ENCODE measurements at regions not wholly inside any gene's neighbourhood (a gene's known extent, or its start where the extent isn't known, plus 50 kb on each side); places are given as distances from the start of the nearest gene placed in this dataset.
"Not testable (repeated sequence)": the region's sequence is repeated elsewhere in the genome, so short reads cannot be mapped to it uniquely, and the experiment has no call there.

DNA sequence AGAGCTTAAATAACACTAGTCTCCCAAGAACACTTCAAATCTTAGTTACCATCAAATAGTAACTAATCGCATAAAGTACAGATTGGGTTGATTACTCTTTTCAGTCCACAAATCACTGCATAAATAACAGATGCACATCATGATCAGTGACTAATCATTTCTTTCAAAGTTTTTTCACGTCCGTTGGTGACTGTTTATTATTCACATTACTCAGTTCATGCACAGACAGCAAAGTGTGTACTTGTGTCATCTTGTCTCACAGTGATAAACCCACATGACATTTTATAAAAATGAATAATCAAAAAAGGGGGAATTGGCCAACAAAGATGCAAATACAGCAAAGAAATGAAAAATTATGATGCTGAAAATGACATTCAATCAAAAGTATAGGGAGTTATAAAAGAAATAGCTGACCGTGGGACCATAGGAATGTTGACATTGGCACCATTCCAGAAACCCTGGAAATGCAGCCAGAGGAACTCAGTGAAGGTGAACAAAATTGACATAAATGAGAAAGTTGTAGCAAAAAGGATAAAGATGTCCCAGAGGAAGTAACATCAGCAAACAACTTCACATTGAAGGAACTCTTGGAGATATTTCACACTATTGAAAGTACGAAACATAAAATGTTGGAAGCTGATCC is 161.5 kb downstream of the SOX3 start:
- no peak for DNase-seq (ENCODE audit: extremely low read depth in 1 of 2, low read depth in 1 of 2)

DNA sequence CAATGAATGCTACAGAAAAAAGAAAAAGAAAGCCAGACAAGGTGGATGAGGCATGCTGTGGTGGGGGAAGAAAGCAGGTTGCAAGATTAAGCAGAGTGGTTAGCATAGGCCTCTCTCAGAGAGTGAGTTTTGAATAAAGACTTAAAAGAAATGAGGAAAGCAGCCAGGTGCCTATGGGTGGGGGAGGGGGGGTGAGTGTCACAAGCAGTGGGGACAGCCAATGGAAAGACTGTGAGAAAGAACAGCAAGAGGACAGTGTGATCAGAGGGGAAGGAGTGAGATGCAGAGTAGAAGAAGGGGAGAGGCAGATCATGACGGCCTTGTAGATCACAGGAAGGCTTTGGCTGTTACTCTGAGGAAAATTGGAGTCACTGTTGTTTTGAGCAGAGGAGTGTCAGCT is 162.5 kb downstream of the SOX3 start:
- no peak for DNase-seq (ENCODE audit: extremely low read depth in 1 of 2, low read depth in 1 of 2)

GRCh38 chrX:140337263-140337662 is 167.6 kb downstream of the SOX3 start:
- no peak for DNase-seq (ENCODE audit: extremely low read depth in 1 of 2, low read depth in 1 of 2)

- no peak for DNase-seq (ENCODE audit: extremely low read depth in 1 of 2, low read depth in 1 of 2)
These were observed 186.6 kb downstream of the SOX3 start for GRCh38 chrX:140318296-140318695.

DNA sequence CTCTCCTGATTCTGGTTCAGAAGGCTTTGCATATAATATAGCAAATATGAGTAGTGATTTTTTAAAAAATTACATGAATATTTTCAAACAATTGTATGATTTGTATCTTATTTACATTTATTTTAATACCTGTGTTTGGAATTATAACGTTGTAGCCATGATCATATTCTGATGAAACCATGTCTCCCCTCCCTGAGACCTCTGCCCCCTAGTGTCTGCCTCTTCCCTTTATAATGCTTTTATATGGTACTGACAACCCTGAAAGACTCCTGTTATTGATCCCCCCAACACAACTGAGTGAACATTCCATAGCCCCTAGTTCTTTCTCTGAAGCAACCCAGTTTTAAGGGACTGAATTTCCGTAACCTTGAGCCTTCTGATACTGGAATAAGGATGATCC is 187.4 kb downstream of the SOX3 start:
- no peak for DNase-seq (ENCODE audit: extremely low read depth in 1 of 2, low read depth in 1 of 2)

GRCh38 chrX:140298960-140299825 is 205.7 kb downstream of the SOX3 start:
- no peak for DNase-seq (ENCODE audit: extremely low read depth in 1 of 2, low read depth in 1 of 2)

GRCh38 chrX:140297273-140297672 is 207.6 kb downstream of the SOX3 start:
- no peak for DNase-seq (ENCODE audit: extremely low read depth in 1 of 2, low read depth in 1 of 2)

- no peak for DNase-seq (ENCODE audit: extremely low read depth in 1 of 2, low read depth in 1 of 2)
These were observed 211.9 kb downstream of the SOX3 start for GRCh38 chrX:140292961-140293360.

- no peak for DNase-seq (ENCODE audit: extremely low read depth in 1 of 2, low read depth in 1 of 2)
These were observed 212.7 kb downstream of the SOX3 start for GRCh38 chrX:140292188-140292587.

- no peak for DNase-seq (ENCODE audit: extremely low read depth in 1 of 2, low read depth in 1 of 2)
These were observed 229.9 kb downstream of the SOX3 start for GRCh38 chrX:140274811-140275525.

- no peak for DNase-seq (ENCODE audit: extremely low read depth in 1 of 2, low read depth in 1 of 2)
These were observed 230.9 kb downstream of the SOX3 start for GRCh38 chrX:140273921-140274320.

- no peak for DNase-seq (ENCODE audit: extremely low read depth in 1 of 2, low read depth in 1 of 2)
These were observed 254.5 kb downstream of the SOX3 start for GRCh38 chrX:140250391-140250790.

GRCh38 chrX:140249088-140249487 is 255.8 kb downstream of the SOX3 start:
- DNase-seq (ENCODE audit: extremely low read depth in 1 of 2, low read depth in 1 of 2): no peak

- no peak for DNase-seq (ENCODE audit: extremely low read depth in 1 of 2, low read depth in 1 of 2)
These were observed 263.9 kb upstream of the CXorf66 start for GRCh38 chrX:140229191-140229590.

DNA sequence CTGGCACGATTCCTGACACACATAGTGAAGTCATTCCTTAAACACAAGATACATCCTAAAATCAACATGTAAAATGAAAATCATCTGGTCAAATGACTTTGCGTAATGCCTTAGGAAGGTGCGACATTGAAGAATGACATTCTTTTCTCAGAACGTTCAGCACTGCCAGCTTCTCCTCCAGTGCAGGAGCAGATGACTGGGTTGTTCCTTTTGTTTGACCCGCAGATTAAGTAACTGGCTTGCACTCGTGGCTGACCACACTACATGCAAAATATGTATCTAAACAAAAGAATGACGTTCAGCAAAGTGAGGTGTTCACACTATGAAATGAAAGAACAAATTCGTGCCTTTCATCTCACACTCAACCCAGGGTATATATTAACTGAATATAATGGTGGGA is 260.7 kb upstream of the CXorf66 start:
- DNase-seq (ENCODE audit: extremely low read depth in 1 of 2, low read depth in 1 of 2): not testable (repeated sequence)

DNA sequence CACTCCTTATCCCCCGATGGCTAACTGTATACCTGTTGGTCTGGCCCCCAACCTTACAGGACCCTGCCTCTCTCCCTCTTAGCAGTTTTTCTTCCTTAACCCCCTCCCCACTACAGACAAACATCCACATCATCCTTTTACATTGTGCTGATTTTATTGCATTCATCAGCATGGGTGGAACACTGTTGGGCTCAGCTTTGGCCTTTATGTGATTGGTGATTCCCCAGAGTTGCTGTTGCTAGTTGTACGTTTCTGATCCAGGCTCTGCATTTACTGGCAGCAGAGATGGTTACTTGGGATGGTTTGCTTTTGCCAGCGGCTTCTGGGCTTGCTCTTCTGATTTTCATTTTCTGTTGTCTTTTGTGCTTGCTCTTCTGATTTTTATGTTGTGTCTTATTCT is 250.6 kb upstream of the CXorf66 start:
- DNase-seq (ENCODE audit: extremely low read depth in 1 of 2, low read depth in 1 of 2): not testable (repeated sequence)

- DNase-seq (ENCODE audit: extremely low read depth in 1 of 2, low read depth in 1 of 2): not testable (repeated sequence)
These were observed 249.2 kb upstream of the CXorf66 start for GRCh38 chrX:140214518-140214917.

GRCh38 chrX:140206657-140207056 is 241.3 kb upstream of the CXorf66 start:
- DNase-seq (ENCODE audit: extremely low read depth in 1 of 2, low read depth in 1 of 2): no peak

DNA sequence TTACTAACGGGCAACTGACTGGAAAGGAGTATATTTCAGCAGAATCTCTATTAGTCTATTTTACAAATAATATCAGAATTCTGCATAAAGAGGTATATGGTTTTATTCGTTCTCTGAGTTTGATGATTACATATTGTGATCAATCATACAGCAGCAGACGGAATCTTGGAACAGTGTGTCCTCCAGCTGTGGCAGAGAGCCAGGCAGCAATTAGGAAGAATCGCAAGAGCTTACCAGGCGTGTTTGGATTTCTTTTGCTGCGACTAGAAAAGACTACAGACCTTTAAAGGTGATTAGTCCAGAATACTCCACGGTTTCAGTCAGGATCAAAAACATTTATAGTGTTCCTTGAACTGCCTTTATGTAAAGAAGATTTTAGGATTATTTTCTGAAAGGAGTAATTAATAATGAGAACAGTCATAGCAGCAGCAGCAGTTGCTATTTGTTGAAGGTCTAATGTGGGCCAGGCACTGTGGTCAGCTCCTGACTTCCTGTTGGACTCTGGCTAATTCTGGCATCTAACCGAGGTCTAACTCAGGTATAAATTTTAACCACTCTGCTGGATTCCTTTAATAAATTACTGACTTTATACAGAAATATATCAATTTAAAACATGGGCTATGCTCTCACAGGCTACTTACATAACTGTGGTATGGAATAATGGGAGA is 225.3 kb upstream of the CXorf66 start:
- no peak for DNase-seq (ENCODE audit: extremely low read depth in 1 of 2, low read depth in 1 of 2)

- no peak for DNase-seq (ENCODE audit: extremely low read depth in 1 of 2, low read depth in 1 of 2)
These were observed 215.3 kb upstream of the CXorf66 start for GRCh38 chrX:140180585-140180984.

DNA sequence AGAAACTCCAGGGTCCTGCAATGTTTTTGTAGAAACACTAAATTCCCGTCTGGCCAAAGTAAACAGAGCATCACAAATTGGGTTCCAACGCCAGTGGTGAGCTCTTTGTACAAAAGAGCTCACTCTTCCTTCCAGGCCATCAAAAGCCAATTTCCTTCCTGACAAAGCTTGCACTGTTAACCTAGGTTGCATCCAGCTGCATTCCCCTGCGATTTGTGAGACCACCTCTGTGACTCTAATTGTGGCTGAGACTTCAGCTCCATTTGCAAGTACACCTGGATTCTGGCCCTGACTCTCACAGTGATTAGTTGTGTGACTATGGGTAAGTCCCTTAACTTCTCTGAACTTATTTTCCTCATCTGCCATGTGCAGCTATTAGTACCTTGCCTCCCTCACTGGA is 212.5 kb upstream of the CXorf66 start:
- DNase-seq (ENCODE audit: extremely low read depth in 1 of 2, low read depth in 1 of 2): no peak

Data from activated CD8-positive, alpha-beta memory T cell treated with anti-CD3 and anti-CD28 coated beads for 1 hour (primary cell).